MM.1S (cell line): ENCODE measurements at regions not wholly inside any gene's neighbourhood (a gene's known extent, or its start where the extent isn't known, plus 50 kb on each side); places are given as distances from the start of the nearest gene placed in this dataset.

Experiments used
- DNase-seq: peaks from one replicate; pipeline ENCODE4 v3.0.0-alpha.2; 2015
- H2AFZ ChIP-seq: fragments of 300-600 bp; sonication (generic); 2 replicates; pipeline ENCODE4 v1.6.0; 2016; ENCODE audit warnings: antibody characterized with exemption, low read length
- H3F3A ChIP-seq: fragments of 300-600 bp; sonication (generic); 2 replicates; pipeline ENCODE4 v1.6.1; 2016; ENCODE audit warnings: mild to moderate bottlenecking, antibody characterized with exemption, low read length, moderate library complexity, mixed read lengths; ENCODE audit not compliant: insufficient read depth
- H3K27ac ChIP-seq: fragments of 300-600 bp; sonication (generic); 2 replicates; pipeline ENCODE4 v1.5.1; 2016; ENCODE audit warnings: mild to moderate bottlenecking, low read length
- H3K27me3 ChIP-seq: fragments of 300-600 bp; sonication (generic); replicated peaks from 2 replicates; pipeline ENCODE4 v1.6.0; 2016; ENCODE audit warnings: low read length; ENCODE audit not compliant: insufficient read depth
- H3K36me3 ChIP-seq: fragments of 300-600 bp; sonication (generic); replicated peaks from 2 replicates; pipeline ENCODE4 v1.6.1; 2016; ENCODE audit warnings: mild to moderate bottlenecking, low read length, mixed read lengths; ENCODE audit not compliant: insufficient read depth
- H3K4me1 ChIP-seq: fragments of 300-600 bp; sonication (generic); 2 replicates; pipeline ENCODE4 v1.6.1; 2016; ENCODE audit warnings: low read length, mixed read lengths
- H3K4me2 ChIP-seq: fragments of 300-600 bp; sonication (generic); 2 replicates; pipeline ENCODE4 v1.6.0; 2016; ENCODE audit warnings: low read depth, low read length
- H3K4me3 ChIP-seq: fragments of 300-600 bp; sonication (generic); 2 replicates; pipeline ENCODE4 v1.5.1; 2016; ENCODE audit warnings: low read length, mixed read lengths
- H3K79me2 ChIP-seq: fragments of 300-600 bp; sonication (generic); 2 replicates; pipeline ENCODE4 v1.6.1; 2016; ENCODE audit warnings: mixed run types, low read length, mixed read lengths
- H3K9ac ChIP-seq: fragments of 300-600 bp; sonication (generic); 2 replicates; pipeline ENCODE4 v1.6.1; 2016; ENCODE audit warnings: low read length, mixed read lengths
- H3K9me2 ChIP-seq: fragments of 300-600 bp; sonication (generic); replicated peaks from 2 replicates; pipeline ENCODE4 v1.6.1; 2016; ENCODE audit warnings: mild to moderate bottlenecking, low read length, mixed read lengths; ENCODE audit not compliant: insufficient read depth
- H3K9me3 ChIP-seq: fragments of 300-600 bp; sonication (generic); replicated peaks from 2 replicates; pipeline ENCODE4 v1.6.1; 2016; ENCODE audit warnings: mild to moderate bottlenecking, low read length, mixed read lengths; ENCODE audit not compliant: insufficient read depth
- H4K20me1 ChIP-seq: fragments of 300-600 bp; sonication (generic); 2 replicates; pipeline ENCODE4 v1.6.1; 2016; ENCODE audit warnings: mild to moderate bottlenecking, low read length, moderate library complexity, mixed read lengths; ENCODE audit not compliant: insufficient read depth
- CTCF ChIP-seq: fragments of 300-600 bp; sonication (generic); IDR thresholded peaks from 2 replicates; pipeline ENCODE4 v1.5.1; 2016; ENCODE audit warnings: antibody characterized with exemption, low read length, mixed read lengths
- EZH2 ChIP-seq: fragments of 300-600 bp; sonication (generic); optimal IDR thresholded peaks from 2 replicates; pipeline ENCODE3; 2017; ENCODE audit warnings: low read depth, mild to moderate bottlenecking, antibody characterized with exemption, low read length, mixed read lengths
- EZH2phosphoT487 ChIP-seq: fragments of 300-600 bp; sonication (generic); IDR thresholded peaks from 2 replicates; pipeline ENCODE4 v1.6.1; 2018; ENCODE audit warnings: antibody characterized with exemption, low read length

- H3K9ac ChIP-seq: no peak overlapping the region
- no peaks in the 10 kb centered on the region for H3K9me2 ChIP-seq
- no peak for DNase-seq
- no peaks in the 10 kb centered on the region for H3K27me3 ChIP-seq
- H3K4me2 ChIP-seq: no peak overlapping the region
- no peak overlapping the region for H3K4me3 ChIP-seq
- no peaks in the 10 kb centered on the region for H4K20me1 ChIP-seq
- no peak overlapping the region for H3K27ac ChIP-seq
- no peaks in the 10 kb centered on the region for H3K4me1 ChIP-seq
- no peaks in the 10 kb centered on the region for H3K79me2 ChIP-seq
- no peaks in the 10 kb centered on the region for H3F3A ChIP-seq
- no peak overlapping the region for H2AFZ ChIP-seq
- no peaks in the 10 kb centered on the region for H3K9me3 ChIP-seq
- H3K36me3 ChIP-seq: no peaks in the 10 kb centered on the region
- TF ChIP-seq CTCF: no peak
- TF ChIP-seq EZH2phosphoT487: no peak
- TF ChIP-seq EZH2: no peak
These were observed 174.8 kb downstream of the BCOR start for GRCh38 chrX:39922926-39923325.

GRCh38 chrX:39927380-39927779 lies 170.4 kb downstream of the BCOR start:
- Histone ChIP-seq H4K20me1 (no peaks in the 10 kb centered on the region), H3K4me3 (no peak overlapping the region), H3F3A (no peaks in the 10 kb centered on the region), H3K9me3 (no peaks in the 10 kb centered on the region), H3K79me2 (no peaks in the 10 kb centered on the region), H3K4me1 (no peaks in the 10 kb centered on the region), H3K36me3 (no peaks in the 10 kb centered on the region), H3K9ac (no peak overlapping the region), H3K4me2 (no peak overlapping the region), H3K27me3 (no peaks in the 10 kb centered on the region), H3K27ac (no peak overlapping the region), H3K9me2 (no peaks in the 10 kb centered on the region), H2AFZ (no peak overlapping the region)
- no peak for DNase-seq
- no peak for TF ChIP-seq EZH2
- no peak for TF ChIP-seq EZH2phosphoT487
- TF ChIP-seq CTCF: no peak

GRCh38 chrX:39928704-39929378 lies 168.9 kb downstream of the BCOR start:
- Histone ChIP-seq H3K9me3 (no peaks in the 10 kb centered on the region), H3K27ac (no peak overlapping the region)
- TF ChIP-seq CTCF (no peak), EZH2 (no peak), EZH2phosphoT487 (no peak)

More at GRCh38 chrX:39928704-39929378, 168.9 kb downstream of the BCOR start:
- Histone ChIP-seq H3K9me2 (no peaks in the 10 kb centered on the region), H2AFZ (no peak overlapping the region), H3K79me2 (no peaks in the 10 kb centered on the region), H3K4me1 (no peaks in the 10 kb centered on the region), H3F3A (no peaks in the 10 kb centered on the region), H3K36me3 (no peaks in the 10 kb centered on the region), H3K27me3 (no peaks in the 10 kb centered on the region), H3K9ac (no peak overlapping the region), H3K4me3 (no peak overlapping the region), H4K20me1 (no peaks in the 10 kb centered on the region), H3K4me2 (no peak overlapping the region)
- no peak for DNase-seq
